H9 (cell line): ENCODE measurements at regions not wholly inside any gene's neighbourhood (a gene's known extent, or its start where the extent isn't known, plus 50 kb on each side); places are given as distances from the start of the nearest gene placed in this dataset.

ENCODE experiments used
- DNase-seq: peaks from one replicate; pipeline ENCODE4 v3.0.0-alpha.2; 2017
- H2AFZ ChIP-seq: one replicate; pipeline ENCODE4 v1.6.1; 2013; ENCODE audit warnings: mild to moderate bottlenecking, low read length, control low read depth, moderate library complexity
- H2AK5ac ChIP-seq: 2 replicates; pipeline ENCODE4 v1.6.1; 2013; ENCODE audit warnings: low read length, control low read depth, mixed read lengths; ENCODE audit not compliant: insufficient read length
- H2BK120ac ChIP-seq: one replicate; pipeline ENCODE4 v1.6.1; 2013; ENCODE audit warnings: low read depth, mild to moderate bottlenecking, low read length, control low read depth, inconsistent platforms; ENCODE audit not compliant: poor library complexity, severe bottlenecking
- H2BK12ac ChIP-seq: 2 replicates; pipeline ENCODE4 v1.6.1; 2013; ENCODE audit warnings: low read length, control low read depth, mixed read lengths, low read depth; ENCODE audit not compliant: insufficient read length
- H2BK15ac ChIP-seq: 2 replicates; pipeline ENCODE4 v1.6.1; 2013; ENCODE audit warnings: low read depth, low read length, control low read depth
- H2BK20ac ChIP-seq: one replicate; pipeline ENCODE4 v1.6.1; 2013; ENCODE audit warnings: low read depth, mild to moderate bottlenecking, low read length, control low read depth, inconsistent platforms; ENCODE audit not compliant: poor library complexity, severe bottlenecking
- H2BK5ac ChIP-seq: 2 replicates; pipeline ENCODE4 v1.6.1; 2013; ENCODE audit warnings: low read length, control low read depth, mixed read lengths; ENCODE audit not compliant: insufficient read length
- H3K14ac ChIP-seq: 2 replicates; pipeline ENCODE4 v1.6.1; 2013; ENCODE audit warnings: low read length, control low read depth; ENCODE audit not compliant: insufficient read depth
- H3K18ac ChIP-seq: 2 replicates; pipeline ENCODE4 v1.6.1; 2013; ENCODE audit warnings: low read depth, mild to moderate bottlenecking, mixed read lengths, low read length, control low read depth; ENCODE audit not compliant: insufficient read length
- H3K23ac ChIP-seq: 2 replicates; pipeline ENCODE4 v1.6.1; 2013; ENCODE audit warnings: low read length, control low read depth, mixed read lengths, low read depth; ENCODE audit not compliant: insufficient read length
- H3K23me2 ChIP-seq: 2 replicates; pipeline ENCODE4 v1.6.1; 2013; ENCODE audit warnings: low read depth, mild to moderate bottlenecking, mixed read lengths, low read length, control low read depth; ENCODE audit not compliant: insufficient read length, poor library complexity, severe bottlenecking
- H3K27ac ChIP-seq: 2 replicates; pipeline ENCODE4 v1.5.1; 2013; ENCODE audit warnings: low read length, control low read depth, mixed read lengths, low read depth; ENCODE audit not compliant: insufficient read length
- H3K27me3 ChIP-seq: 2 replicates; pipeline ENCODE4 v1.6.1; 2013; ENCODE audit warnings: low read length, control low read depth, inconsistent platforms; ENCODE audit not compliant: insufficient read depth
- H3K4ac ChIP-seq: 2 replicates; pipeline ENCODE4 v1.6.1; 2013; ENCODE audit warnings: low read depth, mild to moderate bottlenecking, control low read depth, inconsistent platforms, low read length, moderate library complexity
- H3K4me1 ChIP-seq: 2 replicates; pipeline ENCODE4 v1.6.1; 2013; ENCODE audit warnings: low read length, control low read depth, inconsistent platforms; ENCODE audit not compliant: insufficient read depth
- H3K4me2 ChIP-seq: 2 replicates; pipeline ENCODE4 v1.6.1; 2013; ENCODE audit warnings: low read length, control low read depth, mixed read lengths; ENCODE audit not compliant: insufficient read length, insufficient read depth
- H3K56ac ChIP-seq: 2 replicates; pipeline ENCODE4 v1.6.1; 2013; ENCODE audit warnings: low read depth, mild to moderate bottlenecking, mixed read lengths, low read length, control low read depth; ENCODE audit not compliant: insufficient read length
- H3K79me1 ChIP-seq: 2 replicates; pipeline ENCODE4 v1.6.1; 2013; ENCODE audit warnings: low read depth, mild to moderate bottlenecking, moderate library complexity, low read length, control low read depth, inconsistent platforms; ENCODE audit not compliant: insufficient read depth, poor library complexity, severe bottlenecking
- H3K79me2 ChIP-seq: 2 replicates; pipeline ENCODE4 v1.6.1; 2013; ENCODE audit warnings: low read length, control low read depth, inconsistent platforms; ENCODE audit not compliant: insufficient read depth
- H3K9ac ChIP-seq: 2 replicates; pipeline ENCODE4 v1.6.1; 2013; ENCODE audit warnings: low read length, control low read depth, mixed read lengths; ENCODE audit not compliant: insufficient read length; ENCODE audit errors: extremely low read depth
- H3K9me3 ChIP-seq: one replicate; pipeline ENCODE4 v1.6.1; 2013; ENCODE audit warnings: low read depth, low read length, inconsistent platforms; ENCODE audit not compliant: control insufficient read depth
- H3T11ph ChIP-seq: one replicate; pipeline ENCODE4 v1.6.1; 2013; ENCODE audit warnings: mild to moderate bottlenecking, low read length, control low read depth, inconsistent platforms
- H4K20me1 ChIP-seq: one replicate; pipeline ENCODE4 v1.6.1; 2013; ENCODE audit not compliant: control insufficient read depth, insufficient read length, insufficient read depth
- H4K5ac ChIP-seq: 2 replicates; pipeline ENCODE4 v1.6.1; 2013; ENCODE audit warnings: low read depth, mild to moderate bottlenecking, mixed read lengths, low read length, control low read depth; ENCODE audit not compliant: insufficient read length
- H4K8ac ChIP-seq: replicated peaks from 2 replicates; pipeline ENCODE4 v1.6.1; 2013; ENCODE audit warnings: low read length, control low read depth, mixed read lengths, low read depth; ENCODE audit not compliant: insufficient read length
- H4K91ac ChIP-seq: 2 replicates; pipeline ENCODE4 v1.6.1; 2013; ENCODE audit warnings: low read depth, mild to moderate bottlenecking, moderate library complexity, mixed read lengths, low read length, control low read depth; ENCODE audit not compliant: insufficient read length
- H3K27ac Mint-ChIP-seq, 3 experiments: 2 replicates in 2 of 3; 3 replicates in 1 of 3; pipeline ENCODE4 v1.8.0; 2020 to 2021; ENCODE audit warnings: mixed read lengths in 3 of 3, mild to moderate bottlenecking in 1 of 3, moderate library complexity in 1 of 3
- H3K27me3 Mint-ChIP-seq: 2 replicates; pipeline ENCODE4 v1.8.0; 2021; ENCODE audit warnings: low read depth, mild to moderate bottlenecking, moderate library complexity, mixed read lengths
- H3K36me3 Mint-ChIP-seq, 3 experiments: 2 replicates in 2 of 3; 3 replicates in 1 of 3; pipeline ENCODE4 v1.8.0; 2020 to 2021; ENCODE audit warnings: low read depth in 3 of 3, mixed read lengths in 3 of 3; ENCODE audit not compliant: insufficient read depth in 1 of 3
- H3K4me1 Mint-ChIP-seq, 2 experiments: 2 replicates each; pipeline ENCODE4 v1.8.0; 2020; ENCODE audit warnings: mixed read lengths in 2 of 2
- H3K4me3 Mint-ChIP-seq, 2 experiments: 2 replicates in 1 of 2; 3 replicates in 1 of 2; pipeline ENCODE4 v1.8.0; 2020 to 2021; ENCODE audit warnings: mild to moderate bottlenecking in 2 of 2, mixed read lengths in 2 of 2, moderate library complexity in 1 of 2
- H3K9me3 Mint-ChIP-seq, 2 experiments: 2 replicates in 1 of 2; 3 replicates in 1 of 2; pipeline ENCODE4 v1.8.0; 2020; ENCODE audit warnings: mild to moderate bottlenecking in 2 of 2, mixed read lengths in 2 of 2, moderate library complexity in 1 of 2
- WGBS: extraction: QIAGEN DNeasy Blood & Tissue Kit; methylation state at CpG from one replicate; pipeline ENCODE4 v1.1.7; 2013; ENCODE audit warnings: missing lambda C conversion rate, low lambda C conversion rate, mixed read lengths; ENCODE audit not compliant: insufficient read length; ENCODE audit errors: extremely low coverage; 5-methylcytosine and 5-hydroxymethylcytosine counted together
- TF ChIP-seq, protein P1 (sequence below): fragments of 200-600 bp; sonication (generic); conservative IDR thresholded peaks from 3 replicates; pipeline ENCODE4 v1.8.0; 2021; ENCODE audit warnings: antibody characterized with exemption, mild to moderate bottlenecking

DNA sequence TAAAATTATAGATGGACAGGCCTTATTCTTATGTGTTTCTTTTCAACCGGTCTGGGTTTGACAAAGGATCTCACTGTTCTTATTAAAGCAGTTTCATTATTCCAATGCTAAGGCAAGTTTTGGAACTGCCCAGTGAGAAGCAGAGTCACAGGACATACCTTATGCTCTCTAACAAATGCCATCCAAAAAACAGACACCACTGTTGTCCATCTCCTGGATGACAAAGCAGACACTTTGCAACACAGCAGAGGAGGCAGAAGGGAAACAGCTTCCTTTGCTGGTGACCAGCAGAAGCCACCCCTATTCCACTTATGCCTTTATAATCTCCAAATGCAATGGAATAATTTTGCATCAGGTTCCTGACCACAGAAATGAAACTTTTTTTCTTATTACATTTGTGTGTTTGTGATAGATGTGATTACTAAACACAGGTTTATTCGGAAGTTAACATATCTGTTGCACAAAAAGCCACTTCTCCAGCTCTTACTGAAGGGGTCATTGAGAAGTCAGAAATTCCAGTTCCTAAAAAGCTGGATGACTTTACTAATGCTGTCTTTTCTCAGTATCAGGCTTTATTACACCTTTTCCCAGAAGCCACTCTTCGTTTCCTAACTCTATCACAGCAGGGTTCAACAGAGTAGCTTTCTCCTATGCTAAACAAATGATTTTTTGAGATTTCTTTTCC, 115.6 kb downstream of the BTG1 start:
- no peak overlapping the region for H3K14ac ChIP-seq
- no peaks in the 10 kb centered on the region for H3K27me3 ChIP-seq
- H3K18ac ChIP-seq = no peak overlapping the region
- no peak overlapping the region for H3K4me3 Mint-ChIP-seq
- H2BK120ac ChIP-seq = no peak overlapping the region
- H3K9me3 ChIP-seq = no peaks in the 10 kb centered on the region
- H3K4ac ChIP-seq = no peak overlapping the region
- no peak overlapping the region for H3K23ac ChIP-seq
- no peak overlapping the region for H2AFZ ChIP-seq
- no peak overlapping the region for H4K5ac ChIP-seq
- no peaks in the 10 kb centered on the region for H3K36me3 Mint-ChIP-seq
- no peak overlapping the region for H3T11ph ChIP-seq
- no peaks in the 10 kb centered on the region for H3K9me3 Mint-ChIP-seq
- no peak overlapping the region for H2BK12ac ChIP-seq
- peaks cover 16 to 19% of the 10 kb centered on the region in 2 experiments for H3K4me1 Mint-ChIP-seq
- no peak overlapping the region for H3K56ac ChIP-seq
- H3K23me2 ChIP-seq = no peaks in the 10 kb centered on the region
- no peak overlapping the region for H3K27ac Mint-ChIP-seq
- H2AK5ac ChIP-seq = no peak overlapping the region
- DNase-seq = no peak
- TF ChIP-seq, protein P1, sequence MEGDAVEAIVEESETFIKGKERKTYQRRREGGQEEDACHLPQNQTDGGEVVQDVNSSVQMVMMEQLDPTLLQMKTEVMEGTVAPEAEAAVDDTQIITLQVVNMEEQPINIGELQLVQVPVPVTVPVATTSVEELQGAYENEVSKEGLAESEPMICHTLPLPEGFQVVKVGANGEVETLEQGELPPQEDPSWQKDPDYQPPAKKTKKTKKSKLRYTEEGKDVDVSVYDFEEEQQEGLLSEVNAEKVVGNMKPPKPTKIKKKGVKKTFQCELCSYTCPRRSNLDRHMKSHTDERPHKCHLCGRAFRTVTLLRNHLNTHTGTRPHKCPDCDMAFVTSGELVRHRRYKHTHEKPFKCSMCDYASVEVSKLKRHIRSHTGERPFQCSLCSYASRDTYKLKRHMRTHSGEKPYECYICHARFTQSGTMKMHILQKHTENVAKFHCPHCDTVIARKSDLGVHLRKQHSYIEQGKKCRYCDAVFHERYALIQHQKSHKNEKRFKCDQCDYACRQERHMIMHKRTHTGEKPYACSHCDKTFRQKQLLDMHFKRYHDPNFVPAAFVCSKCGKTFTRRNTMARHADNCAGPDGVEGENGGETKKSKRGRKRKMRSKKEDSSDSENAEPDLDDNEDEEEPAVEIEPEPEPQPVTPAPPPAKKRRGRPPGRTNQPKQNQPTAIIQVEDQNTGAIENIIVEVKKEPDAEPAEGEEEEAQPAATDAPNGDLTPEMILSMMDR = no peak
- no peak overlapping the region for H3K27ac ChIP-seq
- no peak overlapping the region for H3K9ac ChIP-seq
- no peaks in the 10 kb centered on the region for H3K27me3 Mint-ChIP-seq
- no peak overlapping the region for H2BK5ac ChIP-seq
- no peak overlapping the region for H3K4me2 ChIP-seq
- H4K8ac ChIP-seq = no peak overlapping the region
- no peaks in the 10 kb centered on the region; the same call in 1 of the 2 replicates for H3K4me1 ChIP-seq
- no peaks in the 10 kb centered on the region for H4K20me1 ChIP-seq
- no peaks in the 10 kb centered on the region for H3K79me1 ChIP-seq
- H3K79me2 ChIP-seq = no peaks in the 10 kb centered on the region
- H4K91ac ChIP-seq = no peak overlapping the region
- no peak overlapping the region for H2BK20ac ChIP-seq
- WGBS = no CpG with 5 or more reads among the region's 3 CpGs
- H2BK15ac ChIP-seq = no peak overlapping the region
